ENCODE measurements at regions not wholly inside any gene's neighbourhood (a gene's known extent, or its start where the extent isn't known, plus 50 kb on each side); places are given as distances from the start of the nearest gene placed in this dataset.

DNA sequence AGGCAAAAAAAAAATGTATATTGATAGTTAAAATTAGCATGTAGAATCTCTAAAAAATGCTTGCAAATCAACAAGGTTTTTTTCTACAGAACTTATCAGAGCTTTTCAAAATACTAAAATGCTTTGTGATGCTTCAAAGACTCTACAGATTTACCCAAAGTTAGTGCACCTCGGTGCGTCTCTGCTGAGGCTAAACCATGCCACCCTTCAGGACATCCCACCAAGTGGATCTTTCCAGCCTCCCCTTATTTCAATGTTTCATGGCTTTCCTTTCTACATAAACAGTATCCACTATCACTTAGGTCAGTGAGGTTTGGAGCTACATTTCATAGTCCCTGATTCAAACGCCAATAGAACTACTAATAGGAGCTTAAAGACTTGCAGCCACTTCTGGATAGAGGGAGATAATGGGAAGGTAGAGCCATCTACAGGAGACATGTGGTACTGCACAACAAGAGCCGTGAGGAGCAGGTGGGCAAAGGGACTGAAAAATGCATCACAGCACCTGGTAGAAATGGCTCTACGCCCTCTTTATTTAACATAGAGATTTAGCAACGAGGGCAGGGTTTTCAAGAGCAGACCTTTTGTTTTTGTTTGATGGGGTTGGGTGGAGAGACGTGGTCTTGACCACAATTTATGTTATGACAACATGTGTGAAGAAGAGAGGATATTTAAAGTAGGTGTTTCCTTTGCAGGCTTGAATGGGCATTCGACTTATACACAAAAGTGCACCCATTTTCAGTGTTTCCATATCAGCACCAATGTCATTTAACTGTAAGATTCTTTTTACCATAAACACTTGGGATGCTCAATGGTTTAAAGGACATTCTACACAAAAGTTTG lies 56.1 kb upstream of the SLC35G4 start:
- peak; percentile 49 for DNase-seq (ENCODE audit: low read depth, low spot score)

DNA sequence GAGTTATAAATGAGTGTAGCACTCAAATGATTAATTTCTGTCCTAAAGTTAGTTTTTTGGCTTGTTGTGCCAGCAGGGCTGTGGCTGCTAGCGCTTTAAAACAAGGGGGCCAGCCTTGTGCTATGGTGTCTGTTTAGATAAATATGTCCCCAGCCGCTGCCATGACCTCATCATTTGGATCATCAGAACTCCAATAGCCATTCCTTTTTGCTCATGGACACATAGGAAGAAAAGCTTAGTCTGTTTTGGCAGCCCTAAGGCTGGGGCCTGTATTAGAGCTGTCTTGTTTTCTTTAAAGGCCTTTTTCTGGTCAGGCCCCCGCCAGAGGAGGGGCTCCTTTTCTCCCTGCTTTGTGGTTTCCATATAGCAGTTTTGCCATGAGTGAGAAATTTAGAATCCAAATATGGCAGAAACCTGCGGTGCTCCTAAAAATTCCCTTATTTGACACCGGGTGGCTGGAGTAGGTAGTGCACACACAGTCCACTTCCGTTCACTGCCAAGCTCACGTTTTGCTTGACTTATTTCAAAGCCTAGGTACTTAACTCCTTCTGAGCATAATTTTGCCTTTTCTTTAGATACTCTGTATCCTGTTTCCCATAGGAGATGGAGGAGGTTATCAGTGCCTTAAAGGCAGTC lies 60.4 kb upstream of the SLC35G4 start:
- no peak for DNase-seq (ENCODE audit: low read depth, low spot score)

DNA sequence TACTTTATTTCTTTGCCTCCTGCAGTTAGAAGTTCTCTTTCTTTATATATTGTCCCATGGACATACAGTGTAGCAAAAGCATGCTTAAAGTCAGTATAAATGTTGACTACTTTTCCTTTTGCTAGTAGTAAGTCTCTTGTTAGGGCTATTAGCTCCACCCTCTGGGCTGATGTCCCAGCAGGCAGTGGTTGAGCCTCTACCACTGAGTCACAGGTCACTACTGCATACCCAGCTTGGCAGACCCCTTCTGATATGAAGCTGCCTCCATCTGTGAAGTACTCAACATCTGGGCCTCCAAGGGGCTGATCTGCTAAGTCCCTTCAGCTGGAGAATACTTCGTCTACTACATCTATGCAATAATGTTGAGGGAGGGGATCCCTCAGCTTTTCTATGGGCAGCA lies 61.0 kb upstream of the SLC35G4 start:
- no peak for DNase-seq (ENCODE audit: low read depth, low spot score)

DNA sequence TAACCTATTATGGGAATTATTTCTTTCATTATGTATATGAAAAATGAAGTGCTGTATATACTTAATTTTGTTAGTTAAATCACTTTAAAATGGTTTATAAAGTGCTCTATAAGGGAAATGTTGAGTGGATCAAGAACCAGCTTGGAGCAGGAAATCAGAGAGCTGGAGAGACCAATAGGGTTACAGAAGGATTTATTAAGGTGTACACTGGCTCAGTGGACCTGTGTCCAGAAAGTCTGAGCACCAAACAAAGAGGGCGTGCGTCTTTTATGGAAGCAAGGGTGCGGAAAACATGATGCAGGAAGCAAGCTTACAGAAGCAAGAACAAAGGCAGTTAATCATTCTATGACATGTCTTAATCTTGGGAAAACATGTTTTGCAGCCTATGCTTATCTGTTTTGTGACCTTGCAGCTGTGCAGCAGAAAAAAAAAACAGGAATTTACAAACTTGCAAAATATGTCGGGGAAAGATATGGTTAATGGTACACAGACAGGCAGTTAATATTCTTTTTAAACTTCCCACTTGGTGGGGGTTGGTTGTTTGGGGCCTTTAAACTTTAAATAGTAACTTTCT lies 65.2 kb upstream of the SLC35G4 start:
- DNase-seq (ENCODE audit: low read depth, low spot score), result no peak

DNA sequence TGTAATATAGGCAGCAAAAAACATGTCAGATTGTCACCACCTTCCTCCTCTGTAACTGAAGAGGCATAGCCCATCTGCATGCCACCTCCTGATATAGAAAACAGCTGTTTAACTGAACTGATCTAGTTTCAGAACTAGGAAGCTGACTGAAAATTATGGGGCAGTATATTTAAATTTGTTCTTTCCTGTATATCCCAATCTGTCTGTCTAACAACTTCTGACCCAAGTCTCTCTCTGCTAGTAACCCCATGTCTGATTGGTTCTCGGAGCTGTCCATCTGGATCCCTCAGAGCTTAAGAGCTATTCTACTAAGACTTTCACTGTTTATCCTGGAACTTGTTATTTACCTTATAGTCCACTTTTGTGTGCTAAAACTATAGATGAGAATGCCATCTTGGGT lies 68.2 kb upstream of the SLC35G4 start:
- DNase-seq (ENCODE audit: low read depth, low spot score), result no peak

DNA sequence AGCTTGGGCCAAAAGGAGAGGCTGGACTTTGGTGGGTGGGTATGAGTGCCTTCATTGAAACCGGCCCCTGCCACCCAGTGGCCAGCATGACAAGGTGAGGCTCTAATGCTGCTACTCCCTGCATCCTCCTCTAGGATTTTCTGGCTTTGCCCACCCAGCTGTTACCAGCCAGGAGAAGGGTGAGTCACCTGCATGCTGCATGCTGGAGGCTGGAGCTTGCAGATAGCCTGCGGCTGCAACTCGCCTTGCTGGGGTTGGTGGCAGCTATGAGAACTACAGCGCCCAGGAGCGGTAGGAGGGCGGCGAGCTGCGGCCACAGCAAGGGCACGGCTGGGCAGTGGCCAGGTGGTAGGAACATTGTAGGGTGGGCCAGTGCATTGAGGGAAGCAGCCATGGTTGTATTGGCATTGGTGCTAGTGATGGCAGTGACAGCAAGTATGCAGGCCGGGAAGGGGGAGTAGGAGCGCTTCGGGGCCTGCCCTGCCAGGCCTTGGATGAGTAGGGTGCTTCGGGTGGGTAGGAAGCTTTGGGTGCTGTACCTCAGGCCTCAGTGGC lies 75.4 kb upstream of the SLC35G4 start:
- DNase-seq (ENCODE audit: low read depth, low spot score), result no peak

DNA sequence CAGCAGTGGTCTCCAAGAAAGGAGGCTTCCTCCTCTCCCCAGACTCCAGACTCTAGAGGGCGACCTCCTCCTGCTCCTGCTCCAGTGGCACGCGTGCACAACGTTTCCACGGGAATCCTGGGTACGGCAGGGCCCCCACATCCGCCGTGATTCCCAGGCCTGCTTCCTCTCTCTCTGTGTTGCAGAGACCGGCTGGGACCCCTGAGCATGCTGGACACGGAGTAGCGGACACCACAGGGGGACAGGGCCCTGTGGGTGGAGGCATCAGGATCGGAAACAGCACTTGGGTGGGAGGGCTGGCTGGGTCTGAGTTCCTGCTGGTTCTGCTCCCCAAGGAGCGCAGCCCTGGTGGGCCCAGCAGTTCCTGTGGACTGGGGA lies 75.9 kb upstream of the SLC35G4 start:
- no peak for DNase-seq (ENCODE audit: low read depth, low spot score)

DNA sequence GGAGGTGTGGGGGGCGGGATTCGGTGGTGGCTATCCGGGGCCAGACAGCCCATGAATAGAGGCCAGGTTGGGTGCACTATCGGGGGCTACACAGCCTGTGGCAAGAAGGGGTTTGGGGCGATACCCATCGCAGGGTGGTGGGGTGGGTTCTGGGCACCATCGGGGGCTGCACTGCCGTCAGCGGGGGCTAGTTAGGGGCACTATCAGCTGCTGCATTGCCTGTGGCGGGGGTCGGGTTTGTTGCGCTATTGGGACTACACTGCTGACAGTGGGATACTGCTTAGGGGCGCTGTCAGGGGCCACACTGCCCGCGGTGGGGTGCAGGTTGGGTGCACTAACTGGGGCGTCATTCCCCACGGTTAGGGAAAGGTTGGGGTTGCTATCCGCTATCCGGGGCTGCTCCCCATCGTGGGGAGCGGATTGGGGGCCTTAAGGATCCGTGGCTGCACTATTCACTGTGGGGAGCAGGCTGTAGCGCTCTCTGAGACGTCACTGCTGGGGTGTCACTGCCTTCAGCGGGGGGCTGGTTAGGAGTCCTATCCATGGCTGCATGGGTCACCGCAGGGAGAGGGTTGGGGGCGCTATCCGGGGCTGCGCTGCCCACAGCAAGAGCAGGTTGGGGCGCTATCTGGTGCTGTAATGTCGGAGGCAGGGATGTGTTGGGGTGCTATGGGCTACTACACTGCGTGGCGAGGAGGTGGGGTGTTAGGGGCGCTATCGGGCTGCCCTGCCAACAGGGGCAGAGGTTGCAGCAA lies 76.5 kb upstream of the SLC35G4 start:
- no peak for DNase-seq (ENCODE audit: low read depth, low spot score)

DNA sequence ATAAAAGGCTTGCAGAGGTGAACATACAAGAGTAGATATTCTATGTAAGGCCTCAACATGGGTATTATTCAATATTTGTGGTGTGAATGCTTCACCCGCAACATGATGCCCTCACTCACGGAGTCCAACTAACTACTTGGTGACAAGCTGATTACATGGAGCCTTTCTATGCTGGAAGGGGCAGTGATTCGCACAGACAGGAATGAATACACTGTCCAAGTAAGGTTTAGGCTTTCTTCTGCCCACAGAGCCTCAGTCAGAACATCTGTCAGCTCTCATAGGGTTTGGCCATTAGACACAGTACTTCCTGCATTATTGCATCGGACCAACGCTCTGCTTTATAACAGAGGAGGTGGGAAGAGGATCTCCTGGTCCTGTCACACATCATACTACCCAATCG lies 80.3 kb upstream of the SLC35G4 start:
- DNase-seq (ENCODE audit: low read depth, low spot score), result no peak

DNA sequence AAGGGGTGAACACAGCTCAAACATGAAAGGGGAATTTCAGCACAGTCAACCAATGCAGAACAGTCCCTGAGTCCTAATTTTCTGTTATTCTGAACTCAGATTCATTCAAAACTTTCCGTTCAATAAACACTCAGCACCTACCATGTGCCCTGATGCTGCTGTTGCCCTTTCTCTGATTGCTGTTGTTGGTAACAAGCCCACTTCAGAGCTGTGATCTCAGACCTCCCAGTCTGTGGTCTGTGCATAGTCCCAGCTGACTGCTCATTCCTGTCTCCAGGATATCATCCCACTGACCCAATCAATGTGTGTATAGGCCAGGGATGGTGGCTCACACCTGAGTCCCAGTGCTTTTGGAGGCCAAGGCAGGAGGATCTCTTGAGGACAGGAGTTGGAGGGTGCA lies 82.7 kb upstream of the SLC35G4 start:
- DNase-seq (ENCODE audit: low read depth, low spot score), result no peak

DNA sequence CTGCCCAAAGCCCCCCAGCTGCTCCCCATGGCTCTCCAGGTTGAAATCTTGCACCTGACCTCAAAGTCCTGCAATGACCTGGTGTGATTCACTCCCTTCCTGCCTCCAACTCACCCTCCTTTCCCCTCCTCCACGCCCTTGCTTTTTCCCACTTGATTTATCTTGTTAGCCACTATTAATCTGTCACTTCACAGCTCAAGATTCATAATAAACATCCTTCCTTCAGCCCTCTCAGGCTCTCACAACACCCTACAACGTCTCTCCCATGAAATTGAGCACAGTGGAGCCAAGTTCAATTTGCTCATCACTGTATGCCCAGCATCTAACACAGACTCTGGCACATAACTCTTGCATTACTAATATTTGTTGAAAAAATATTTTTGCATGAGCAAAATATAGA lies 85.6 kb upstream of the SLC35G4 start:
- DNase-seq (ENCODE audit: low read depth, low spot score), result no peak

DNA sequence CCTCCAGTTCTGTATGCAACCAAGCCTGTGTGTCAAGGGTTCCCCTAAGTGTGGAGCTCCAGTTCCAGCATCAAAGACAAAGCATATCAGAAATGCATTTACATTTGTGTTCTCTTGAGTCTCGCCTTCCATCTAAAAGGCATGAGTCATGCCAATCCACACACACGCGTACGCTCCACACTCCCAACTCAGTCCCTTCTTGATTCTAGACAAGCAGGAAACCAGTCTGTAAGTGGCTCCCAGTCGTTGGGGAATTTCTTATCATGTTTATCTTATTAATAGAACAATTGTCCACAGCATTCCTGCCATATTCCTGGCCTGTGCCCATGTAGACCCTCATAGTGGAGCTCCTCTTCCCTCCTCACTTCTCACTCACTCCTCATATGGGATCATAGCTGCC lies 86.4 kb upstream of the SLC35G4 start:
- DNase-seq (ENCODE audit: low read depth, low spot score), result no peak

DNA sequence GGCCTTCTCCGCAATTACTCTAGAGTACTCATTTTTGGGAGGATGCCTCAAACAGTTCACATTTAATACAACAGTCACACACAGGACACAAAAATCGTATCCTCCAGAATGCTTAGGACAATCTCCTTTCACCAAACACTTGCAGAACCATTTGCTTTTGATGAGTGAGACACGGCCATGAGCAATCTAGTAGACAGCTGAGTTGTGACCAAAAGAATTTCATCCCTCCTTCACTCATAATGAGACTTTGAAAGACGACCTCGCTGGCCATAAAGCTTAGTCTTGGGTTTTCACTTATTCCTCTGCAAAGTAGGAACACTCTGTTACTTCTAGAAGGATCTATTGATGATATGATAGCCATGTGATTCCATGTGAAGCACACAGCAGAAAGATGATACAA lies 87.5 kb upstream of the SLC35G4 start:
- no peak for DNase-seq (ENCODE audit: low read depth, low spot score)

DNA sequence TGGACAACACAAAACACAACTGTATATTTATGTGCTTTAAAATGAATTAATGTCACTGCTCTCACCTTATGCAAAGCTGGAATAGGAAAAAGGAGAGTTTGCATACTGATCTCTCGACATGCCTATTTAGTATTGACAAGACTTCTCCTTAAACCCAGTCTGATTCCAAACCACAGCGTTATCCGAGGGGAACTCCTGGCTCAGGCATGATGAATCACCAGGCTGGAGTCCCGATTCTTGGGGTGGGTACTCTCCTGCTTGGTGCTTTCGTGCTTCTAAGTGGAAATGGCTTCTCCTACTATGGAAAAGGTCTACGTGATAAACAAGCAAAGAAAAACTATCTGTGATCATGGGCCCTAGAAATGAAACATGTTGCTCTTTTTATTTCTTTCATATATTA lies 88.9 kb upstream of the SLC35G4 start:
- DNase-seq (ENCODE audit: low read depth, low spot score), result no peak

DNA sequence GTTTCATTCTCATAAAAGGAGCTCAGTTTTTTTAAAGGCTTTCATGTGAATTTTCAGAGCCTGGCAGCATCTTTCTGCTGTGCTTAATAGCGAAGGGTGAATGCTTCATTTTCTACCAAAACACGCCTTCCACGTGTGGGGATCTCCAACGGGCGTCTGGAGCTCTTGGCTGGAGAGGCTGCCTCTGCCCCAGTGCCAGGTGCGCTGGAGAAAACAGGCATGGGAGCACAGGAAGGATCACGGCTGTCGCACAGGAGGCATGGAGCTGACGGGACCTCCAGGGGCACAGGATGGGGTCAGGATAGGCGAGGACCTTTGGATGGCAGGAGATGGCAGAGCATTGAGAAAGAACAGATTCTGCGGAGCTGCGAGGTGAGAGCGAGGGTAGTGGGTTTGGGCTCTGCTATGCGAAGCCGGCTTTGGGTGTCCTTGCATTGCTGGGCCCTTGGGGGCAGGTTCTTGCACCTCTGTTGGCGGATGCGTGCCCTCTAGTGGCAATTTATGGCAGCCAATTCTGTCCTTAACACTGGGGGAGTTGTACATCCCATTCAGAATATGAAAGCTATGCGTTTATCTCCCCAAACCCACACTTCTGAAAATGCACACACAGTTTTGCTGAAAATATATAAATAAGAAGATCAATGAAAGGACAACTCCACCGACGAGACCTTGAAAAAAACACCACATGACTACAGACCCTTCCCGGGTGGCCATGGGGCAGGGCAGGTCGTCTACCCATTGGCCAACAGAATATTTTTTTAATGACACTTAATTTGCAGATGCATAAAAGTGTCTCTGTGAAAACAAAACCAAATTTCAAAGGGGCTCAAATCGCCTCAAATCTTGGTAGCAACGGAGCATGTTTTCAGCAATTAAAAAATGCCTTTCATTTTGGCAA lies 90.4 kb upstream of the SLC35G4 start:
- DNase-seq (ENCODE audit: low read depth, low spot score), result no peak

DNA sequence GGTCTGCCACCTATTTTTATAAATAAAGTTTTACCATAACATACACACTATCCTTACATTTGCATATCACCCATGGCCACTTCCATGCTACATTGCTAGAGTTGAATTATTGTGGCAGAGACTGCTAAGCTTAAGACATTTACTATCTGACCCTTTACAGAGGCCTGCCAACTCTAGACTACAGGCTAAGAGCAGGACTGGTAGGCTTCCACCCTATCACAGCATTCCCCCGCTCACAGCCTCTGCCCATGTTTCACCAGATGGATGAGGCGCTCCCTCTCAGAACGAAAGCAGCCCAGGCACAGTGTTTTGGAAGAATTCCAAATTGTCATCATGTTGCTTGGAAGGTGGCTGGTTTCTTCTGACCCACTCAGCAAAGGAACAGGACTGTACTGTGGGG lies 91.7 kb upstream of the SLC35G4 start:
- no peak for DNase-seq (ENCODE audit: low read depth, low spot score)

DNA sequence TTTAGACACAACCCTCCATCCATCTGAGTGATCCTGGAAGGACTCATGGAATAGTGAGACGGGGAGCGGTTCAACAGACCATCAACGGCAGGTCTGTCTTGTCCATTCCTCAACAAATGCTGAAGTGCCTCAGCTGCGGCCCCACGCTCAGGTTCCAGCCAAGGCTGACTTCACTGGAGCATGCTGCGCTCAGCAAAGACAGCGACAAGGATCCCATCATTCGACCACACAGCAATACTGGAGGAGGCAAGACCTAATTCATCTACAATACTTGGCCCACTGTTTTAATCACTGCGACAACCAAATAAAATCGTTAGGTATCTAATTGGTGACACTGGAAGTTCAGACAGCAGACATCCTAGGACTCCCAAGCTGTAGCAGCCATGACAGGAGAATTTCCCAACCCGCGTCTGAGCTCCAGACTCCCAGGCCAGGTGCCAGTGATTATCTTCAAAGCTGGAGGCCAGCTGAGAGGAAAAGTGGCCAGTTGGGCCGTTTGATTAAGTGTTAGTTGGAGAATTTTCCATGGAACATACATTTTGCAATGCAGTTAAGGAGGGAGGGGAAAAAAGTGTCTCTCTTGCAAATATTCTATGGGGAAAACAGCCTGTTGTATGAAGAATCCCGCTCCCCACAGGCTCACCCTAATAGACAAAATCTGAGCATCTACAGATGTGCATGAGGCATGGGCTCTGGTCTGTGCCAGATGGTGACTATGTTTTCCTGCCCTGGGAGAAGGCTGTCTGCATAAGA lies 92.5 kb upstream of the SLC35G4 start:
- DNase-seq (ENCODE audit: low read depth, low spot score), result no peak

DNA sequence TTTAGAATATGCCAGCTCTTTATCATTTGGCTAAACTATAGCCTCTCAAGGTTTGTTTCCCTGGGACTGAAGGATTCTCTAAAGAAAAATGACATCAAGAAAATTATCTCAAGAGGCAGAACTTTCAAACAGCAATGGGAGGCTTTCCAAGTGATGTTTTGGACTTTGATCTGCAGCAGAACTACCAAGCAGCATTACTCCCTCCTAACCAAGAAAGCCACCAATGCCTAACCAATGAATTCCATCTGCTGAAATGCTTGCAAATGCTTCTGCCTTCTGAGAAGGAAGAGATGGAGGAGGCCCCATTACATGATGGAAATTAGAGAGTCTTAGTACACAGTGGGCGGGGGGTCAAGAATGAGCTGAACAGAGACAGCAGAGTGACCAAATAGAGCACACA lies 95.1 kb upstream of the SLC35G4 start:
- no peak for DNase-seq (ENCODE audit: low read depth, low spot score)

DNA sequence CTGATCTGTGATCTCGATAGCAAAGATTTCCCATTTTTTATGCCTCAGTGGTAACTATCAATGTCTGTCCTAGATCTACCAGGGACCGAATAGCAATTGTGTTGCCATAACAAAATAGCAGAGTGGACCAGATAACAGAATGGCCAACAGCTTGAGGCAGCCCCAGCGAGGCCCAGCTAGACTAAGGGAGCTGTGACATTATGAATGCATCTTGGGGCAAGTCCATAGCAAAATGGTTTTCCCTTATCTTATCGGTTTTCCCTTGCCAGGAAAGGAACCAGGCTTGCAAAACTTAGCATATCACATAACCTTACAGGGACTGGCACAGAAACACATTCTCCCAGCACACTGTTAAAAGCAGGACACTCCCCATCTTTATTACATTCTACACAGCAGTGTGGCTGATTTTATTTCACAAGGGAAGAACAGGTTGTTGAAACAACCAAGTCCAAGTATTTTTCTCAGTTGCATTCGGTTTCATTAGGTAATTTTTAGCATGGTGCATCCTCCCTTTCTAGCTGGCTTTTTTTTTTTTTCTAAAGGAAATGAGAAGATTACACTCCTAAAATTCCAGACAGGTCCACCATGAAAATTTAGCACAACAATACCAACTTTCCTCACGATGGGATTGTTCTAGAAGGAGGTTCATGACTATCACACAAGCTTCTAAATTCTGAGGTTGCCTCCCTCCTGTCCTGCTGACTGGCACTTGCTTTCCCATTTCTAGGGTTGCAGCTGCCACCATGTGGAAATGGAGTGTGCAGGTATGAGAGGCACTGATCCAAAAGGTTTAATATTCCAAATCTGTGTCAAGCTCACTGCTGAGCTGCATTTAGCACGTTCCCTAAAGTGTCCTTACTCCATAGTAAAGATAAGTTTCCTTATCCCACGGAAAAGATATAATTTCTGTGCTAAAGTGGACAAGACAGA lies 97.0 kb upstream of the SLC35G4 start:
- no peak for DNase-seq (ENCODE audit: low read depth, low spot score)
